ENCODE measurements at regions not wholly inside any gene's neighbourhood (a gene's known extent, or its start where the extent isn't known, plus 50 kb on each side); places are given as distances from the start of the nearest gene placed in this dataset.

- TF ChIP-seq, protein P1, sequence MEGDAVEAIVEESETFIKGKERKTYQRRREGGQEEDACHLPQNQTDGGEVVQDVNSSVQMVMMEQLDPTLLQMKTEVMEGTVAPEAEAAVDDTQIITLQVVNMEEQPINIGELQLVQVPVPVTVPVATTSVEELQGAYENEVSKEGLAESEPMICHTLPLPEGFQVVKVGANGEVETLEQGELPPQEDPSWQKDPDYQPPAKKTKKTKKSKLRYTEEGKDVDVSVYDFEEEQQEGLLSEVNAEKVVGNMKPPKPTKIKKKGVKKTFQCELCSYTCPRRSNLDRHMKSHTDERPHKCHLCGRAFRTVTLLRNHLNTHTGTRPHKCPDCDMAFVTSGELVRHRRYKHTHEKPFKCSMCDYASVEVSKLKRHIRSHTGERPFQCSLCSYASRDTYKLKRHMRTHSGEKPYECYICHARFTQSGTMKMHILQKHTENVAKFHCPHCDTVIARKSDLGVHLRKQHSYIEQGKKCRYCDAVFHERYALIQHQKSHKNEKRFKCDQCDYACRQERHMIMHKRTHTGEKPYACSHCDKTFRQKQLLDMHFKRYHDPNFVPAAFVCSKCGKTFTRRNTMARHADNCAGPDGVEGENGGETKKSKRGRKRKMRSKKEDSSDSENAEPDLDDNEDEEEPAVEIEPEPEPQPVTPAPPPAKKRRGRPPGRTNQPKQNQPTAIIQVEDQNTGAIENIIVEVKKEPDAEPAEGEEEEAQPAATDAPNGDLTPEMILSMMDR (IDR thresholded peaks at IDR 0.05): no peak
- TF ChIP-seq SIN3A (IDR thresholded peaks at IDR 0.05; ENCODE audit: borderline replicate concordance, insufficient read depth, low read depth, low read length) (no peak), POLR2AphosphoS5 (IDR thresholded peaks at IDR 0.05; ENCODE audit: low read depth, low read length) (no peak), TCF7L2 (IDR thresholded peaks at IDR 0.05; ENCODE audit: low read depth, low read length) (no peak)
- TF ChIP-seq, protein P2, sequence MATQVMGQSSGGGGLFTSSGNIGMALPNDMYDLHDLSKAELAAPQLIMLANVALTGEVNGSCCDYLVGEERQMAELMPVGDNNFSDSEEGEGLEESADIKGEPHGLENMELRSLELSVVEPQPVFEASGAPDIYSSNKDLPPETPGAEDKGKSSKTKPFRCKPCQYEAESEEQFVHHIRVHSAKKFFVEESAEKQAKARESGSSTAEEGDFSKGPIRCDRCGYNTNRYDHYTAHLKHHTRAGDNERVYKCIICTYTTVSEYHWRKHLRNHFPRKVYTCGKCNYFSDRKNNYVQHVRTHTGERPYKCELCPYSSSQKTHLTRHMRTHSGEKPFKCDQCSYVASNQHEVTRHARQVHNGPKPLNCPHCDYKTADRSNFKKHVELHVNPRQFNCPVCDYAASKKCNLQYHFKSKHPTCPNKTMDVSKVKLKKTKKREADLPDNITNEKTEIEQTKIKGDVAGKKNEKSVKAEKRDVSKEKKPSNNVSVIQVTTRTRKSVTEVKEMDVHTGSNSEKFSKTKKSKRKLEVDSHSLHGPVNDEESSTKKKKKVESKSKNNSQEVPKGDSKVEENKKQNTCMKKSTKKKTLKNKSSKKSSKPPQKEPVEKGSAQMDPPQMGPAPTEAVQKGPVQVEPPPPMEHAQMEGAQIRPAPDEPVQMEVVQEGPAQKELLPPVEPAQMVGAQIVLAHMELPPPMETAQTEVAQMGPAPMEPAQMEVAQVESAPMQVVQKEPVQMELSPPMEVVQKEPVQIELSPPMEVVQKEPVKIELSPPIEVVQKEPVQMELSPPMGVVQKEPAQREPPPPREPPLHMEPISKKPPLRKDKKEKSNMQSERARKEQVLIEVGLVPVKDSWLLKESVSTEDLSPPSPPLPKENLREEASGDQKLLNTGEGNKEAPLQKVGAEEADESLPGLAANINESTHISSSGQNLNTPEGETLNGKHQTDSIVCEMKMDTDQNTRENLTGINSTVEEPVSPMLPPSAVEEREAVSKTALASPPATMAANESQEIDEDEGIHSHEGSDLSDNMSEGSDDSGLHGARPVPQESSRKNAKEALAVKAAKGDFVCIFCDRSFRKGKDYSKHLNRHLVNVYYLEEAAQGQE (IDR thresholded peaks at IDR 0.05; ENCODE audit: insufficient read depth in 1 of 2, low read depth in 2 of 2, low read length in 1 of 2): no peak
- no peak overlapping the region for H3K4me3 ChIP-seq (ENCODE audit: low read depth in 2 of 2, low read length in 2 of 2)
- no TSS peak for BruUV-seq (replicated peaks)
- in situ Hi-C loops (cut with HindIII; ENCODE audit: low pct_unique_long_range_greater_than_20kb, low sequenced_read_pairs): no loop called here
- no peaks in the 10 kb centered on the region for H3K36me3 ChIP-seq (ENCODE audit: control insufficient read depth, insufficient read depth, low read length)
- DNase-seq (ENCODE audit: low read depth, low spot score) (no peak), ATAC-seq (no peak)
- H3K27ac ChIP-seq (ENCODE audit: low read length): no peak overlapping the region
- CTCF ChIA-PET: no interaction called here
- peaks cover 3% of the 10 kb centered on the region; the same call in 1 of the 2 replicates for H3K27me3 ChIP-seq (ENCODE audit: control insufficient read depth, insufficient read depth, low read length)
- H3K9me3 ChIP-seq (ENCODE audit: control insufficient read depth, insufficient read depth, low read depth, low read length): no peaks in the 10 kb centered on the region
- intact Hi-C loops (cut with micrococcal nuclease; ENCODE audit: unreplicated experiment): no loop called here
- POLR2A ChIA-PET: no interaction called here
- H3K4me1 ChIP-seq (ENCODE audit: control insufficient read depth, insufficient read depth, low read length): no peaks in the 10 kb centered on the region
These were observed 66.1 kb upstream of the BARHL2 start for GRCh38 chr1:90783181-90783580.

GRCh38 chr1:90782046-90782445 is 64.9 kb upstream of the BARHL2 start:
- no peaks in the 10 kb centered on the region for H3K36me3 ChIP-seq (ENCODE audit: control insufficient read depth, insufficient read depth, low read length)
- no peaks in the 10 kb centered on the region for H3K4me1 ChIP-seq (ENCODE audit: control insufficient read depth, insufficient read depth, low read length)
- H3K4me3 ChIP-seq (ENCODE audit: low read depth in 2 of 2, low read length in 2 of 2): no peak overlapping the region
- TF ChIP-seq POLR2AphosphoS5 (IDR thresholded peaks at IDR 0.05; ENCODE audit: low read depth, low read length): no peak
- no peak for TF ChIP-seq TCF7L2 (IDR thresholded peaks at IDR 0.05; ENCODE audit: low read depth, low read length)
- TF ChIP-seq, protein P2 (IDR thresholded peaks at IDR 0.05; ENCODE audit: insufficient read depth in 1 of 2, low read depth in 2 of 2, low read length in 1 of 2): no peak
- no peak for TF ChIP-seq SIN3A (IDR thresholded peaks at IDR 0.05; ENCODE audit: borderline replicate concordance, insufficient read depth, low read depth, low read length)
- TF ChIP-seq, protein P1 (IDR thresholded peaks at IDR 0.05): no peak
- no TSS peak for BruUV-seq (replicated peaks)
- POLR2A ChIA-PET: no interaction called here
- H3K9me3 ChIP-seq (ENCODE audit: control insufficient read depth, insufficient read depth, low read depth, low read length): no peaks in the 10 kb centered on the region
- in situ Hi-C loops (cut with HindIII; ENCODE audit: low pct_unique_long_range_greater_than_20kb, low sequenced_read_pairs): no loop called here
- DNase-seq (ENCODE audit: low read depth, low spot score): no peak
- no peak overlapping the region for H3K27ac ChIP-seq (ENCODE audit: low read length)
- intact Hi-C loops (cut with micrococcal nuclease; ENCODE audit: unreplicated experiment): no loop called here
- H3K27me3 ChIP-seq (ENCODE audit: control insufficient read depth, insufficient read depth, low read length): peaks cover 3% of the 10 kb centered on the region; the same call in 1 of the 2 replicates
- CTCF ChIA-PET: no interaction called here
- no peak for ATAC-seq
